ENCODE measurements at regions not wholly inside any gene's neighbourhood (a gene's known extent, or its start where the extent isn't known, plus 50 kb on each side); places are given as distances from the start of the nearest gene placed in this dataset.

- DNase-seq: no peak
These were observed 57.4 kb downstream of the IGLL1 start for GRCh38 chr22:23522623-23523251.

- peak; percentile 89 to 96 for DNase-seq
These were observed 58.5 kb downstream of the IGLL1 start for GRCh38 chr22:23521441-23522113.

GRCh38 chr22:23520863-23521440 is 59.1 kb downstream of the IGLL1 start:
- no peak for DNase-seq

GRCh38 chr22:23519442-23520157 is 60.5 kb downstream of the IGLL1 start:
- no peak for DNase-seq

GRCh38 chr22:23518376-23519187 is 61.5 kb downstream of the IGLL1 start:
- DNase-seq: no peak

- no peak for DNase-seq
These were observed 62.2 kb downstream of the IGLL1 start for GRCh38 chr22:23517804-23518375.

- DNase-seq: no peak
These were observed 63.8 kb downstream of the IGLL1 start for GRCh38 chr22:23516304-23516703.

GRCh38 chr22:23514322-23515038 is 65.6 kb downstream of the IGLL1 start:
- DNase-seq: no peak

- DNase-seq: no peak
These were observed 66.4 kb downstream of the IGLL1 start for GRCh38 chr22:23513705-23514104.

- no peak for DNase-seq
These were observed 67.0 kb downstream of the IGLL1 start for GRCh38 chr22:23513133-23513532.

- no peak for DNase-seq
These were observed 67.4 kb downstream of the IGLL1 start for GRCh38 chr22:23512721-23513120.

- no peak for DNase-seq
These were observed 67.8 kb downstream of the IGLL1 start for GRCh38 chr22:23512348-23512705.

- DNase-seq: no peak
These were observed 68.3 kb downstream of the IGLL1 start for GRCh38 chr22:23511627-23512347.

GRCh38 chr22:23509571-23510302 is 70.4 kb downstream of the IGLL1 start:
- no peak for DNase-seq

GRCh38 chr22:23504516-23504915 is 75.6 kb downstream of the IGLL1 start:
- no peak for DNase-seq

- DNase-seq: no peak
These were observed 76.2 kb downstream of the IGLL1 start for GRCh38 chr22:23503736-23504440.

GRCh38 chr22:23503142-23503541 is 76.9 kb downstream of the IGLL1 start:
- no peak for DNase-seq

- DNase-seq: no peak
These were observed 78.4 kb downstream of the IGLL1 start for GRCh38 chr22:23501708-23502107.

GRCh38 chr22:23501261-23501619 is 78.8 kb downstream of the IGLL1 start:
- no peak for DNase-seq
